ENCODE measurements at regions not wholly inside any gene's neighbourhood (a gene's known extent, or its start where the extent isn't known, plus 50 kb on each side); places are given as distances from the start of the nearest gene placed in this dataset.

DNA sequence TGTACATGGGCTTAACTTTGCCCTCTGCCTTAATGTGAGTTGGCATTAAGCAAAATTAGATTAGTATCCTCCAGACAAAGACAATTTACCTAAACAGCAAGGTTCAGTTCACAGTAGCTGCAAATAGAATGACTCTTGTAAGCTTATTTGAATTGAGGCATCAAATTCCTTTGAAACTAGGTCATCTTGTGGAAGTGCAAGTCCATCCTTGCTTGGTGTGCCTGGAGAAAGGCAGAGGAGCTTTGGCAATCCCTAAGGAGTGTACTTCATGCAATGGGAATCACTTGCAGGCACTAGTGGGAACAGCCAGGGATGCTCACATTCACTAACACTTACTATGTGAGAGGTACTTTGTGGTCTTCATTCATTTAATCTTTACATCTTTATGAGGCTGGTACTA is 118.3 kb downstream of the DRD1 start:
- Mint-ChIP-seq H3K9me3 (no peaks in the 10 kb centered on the region), H3K4me3 (no peak overlapping the region), H3K36me3 (no peaks in the 10 kb centered on the region), H3K27me3 (ENCODE audit: low read depth) (no peaks in the 10 kb centered on the region; the same call in 1 of the 2 replicates), H3K27ac (no peak overlapping the region), H3K4me1 (peaks cover 16% of the 10 kb centered on the region)
- ChIA-PET POLR2A (no interaction called here), CTCF (interaction anchor here (1.1 kb wide), 1 partner anchor 139 kb away, joined by 3 read pairs; no protein-coding TSS in a partner anchor)
- TF ChIP-seq, protein P1, sequence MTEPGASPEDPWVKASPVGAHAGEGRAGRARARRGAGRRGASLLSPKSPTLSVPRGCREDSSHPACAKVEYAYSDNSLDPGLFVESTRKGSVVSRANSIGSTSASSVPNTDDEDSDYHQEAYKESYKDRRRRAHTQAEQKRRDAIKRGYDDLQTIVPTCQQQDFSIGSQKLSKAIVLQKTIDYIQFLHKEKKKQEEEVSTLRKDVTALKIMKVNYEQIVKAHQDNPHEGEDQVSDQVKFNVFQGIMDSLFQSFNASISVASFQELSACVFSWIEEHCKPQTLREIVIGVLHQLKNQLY (CRISPR knock-in tag; IDR thresholded peaks at IDR 0.05), result no peak
- TF ChIP-seq GRHL2 (CRISPR knock-in tag; IDR thresholded peaks at IDR 0.05; ENCODE audit: insufficient replicate concordance, severe bottlenecking), result no peak
- no peak for TF ChIP-seq CREB1 (CRISPR knock-in tag; IDR thresholded peaks at IDR 0.05)
- TF ChIP-seq, protein P2, sequence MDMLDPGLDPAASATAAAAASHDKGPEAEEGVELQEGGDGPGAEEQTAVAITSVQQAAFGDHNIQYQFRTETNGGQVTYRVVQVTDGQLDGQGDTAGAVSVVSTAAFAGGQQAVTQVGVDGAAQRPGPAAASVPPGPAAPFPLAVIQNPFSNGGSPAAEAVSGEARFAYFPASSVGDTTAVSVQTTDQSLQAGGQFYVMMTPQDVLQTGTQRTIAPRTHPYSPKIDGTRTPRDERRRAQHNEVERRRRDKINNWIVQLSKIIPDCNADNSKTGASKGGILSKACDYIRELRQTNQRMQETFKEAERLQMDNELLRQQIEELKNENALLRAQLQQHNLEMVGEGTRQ (CRISPR knock-in tag; IDR thresholded peaks at IDR 0.05), result no peak
- TF ChIP-seq, protein P3, sequence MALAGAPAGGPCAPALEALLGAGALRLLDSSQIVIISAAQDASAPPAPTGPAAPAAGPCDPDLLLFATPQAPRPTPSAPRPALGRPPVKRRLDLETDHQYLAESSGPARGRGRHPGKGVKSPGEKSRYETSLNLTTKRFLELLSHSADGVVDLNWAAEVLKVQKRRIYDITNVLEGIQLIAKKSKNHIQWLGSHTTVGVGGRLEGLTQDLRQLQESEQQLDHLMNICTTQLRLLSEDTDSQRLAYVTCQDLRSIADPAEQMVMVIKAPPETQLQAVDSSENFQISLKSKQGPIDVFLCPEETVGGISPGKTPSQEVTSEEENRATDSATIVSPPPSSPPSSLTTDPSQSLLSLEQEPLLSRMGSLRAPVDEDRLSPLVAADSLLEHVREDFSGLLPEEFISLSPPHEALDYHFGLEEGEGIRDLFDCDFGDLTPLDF (CRISPR knock-in tag; IDR thresholded peaks at IDR 0.05), result no peak
- TF ChIP-seq, protein P4, sequence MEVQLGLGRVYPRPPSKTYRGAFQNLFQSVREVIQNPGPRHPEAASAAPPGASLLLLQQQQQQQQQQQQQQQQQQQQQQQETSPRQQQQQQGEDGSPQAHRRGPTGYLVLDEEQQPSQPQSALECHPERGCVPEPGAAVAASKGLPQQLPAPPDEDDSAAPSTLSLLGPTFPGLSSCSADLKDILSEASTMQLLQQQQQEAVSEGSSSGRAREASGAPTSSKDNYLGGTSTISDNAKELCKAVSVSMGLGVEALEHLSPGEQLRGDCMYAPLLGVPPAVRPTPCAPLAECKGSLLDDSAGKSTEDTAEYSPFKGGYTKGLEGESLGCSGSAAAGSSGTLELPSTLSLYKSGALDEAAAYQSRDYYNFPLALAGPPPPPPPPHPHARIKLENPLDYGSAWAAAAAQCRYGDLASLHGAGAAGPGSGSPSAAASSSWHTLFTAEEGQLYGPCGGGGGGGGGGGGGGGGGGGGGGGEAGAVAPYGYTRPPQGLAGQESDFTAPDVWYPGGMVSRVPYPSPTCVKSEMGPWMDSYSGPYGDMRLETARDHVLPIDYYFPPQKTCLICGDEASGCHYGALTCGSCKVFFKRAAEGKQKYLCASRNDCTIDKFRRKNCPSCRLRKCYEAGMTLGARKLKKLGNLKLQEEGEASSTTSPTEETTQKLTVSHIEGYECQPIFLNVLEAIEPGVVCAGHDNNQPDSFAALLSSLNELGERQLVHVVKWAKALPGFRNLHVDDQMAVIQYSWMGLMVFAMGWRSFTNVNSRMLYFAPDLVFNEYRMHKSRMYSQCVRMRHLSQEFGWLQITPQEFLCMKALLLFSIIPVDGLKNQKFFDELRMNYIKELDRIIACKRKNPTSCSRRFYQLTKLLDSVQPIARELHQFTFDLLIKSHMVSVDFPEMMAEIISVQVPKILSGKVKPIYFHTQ (CRISPR knock-in tag; IDR thresholded peaks at IDR 0.05), result no peak
- no peak for TF ChIP-seq JUN (CRISPR knock-in tag; IDR thresholded peaks at IDR 0.05)
- TF ChIP-seq, protein P5, sequence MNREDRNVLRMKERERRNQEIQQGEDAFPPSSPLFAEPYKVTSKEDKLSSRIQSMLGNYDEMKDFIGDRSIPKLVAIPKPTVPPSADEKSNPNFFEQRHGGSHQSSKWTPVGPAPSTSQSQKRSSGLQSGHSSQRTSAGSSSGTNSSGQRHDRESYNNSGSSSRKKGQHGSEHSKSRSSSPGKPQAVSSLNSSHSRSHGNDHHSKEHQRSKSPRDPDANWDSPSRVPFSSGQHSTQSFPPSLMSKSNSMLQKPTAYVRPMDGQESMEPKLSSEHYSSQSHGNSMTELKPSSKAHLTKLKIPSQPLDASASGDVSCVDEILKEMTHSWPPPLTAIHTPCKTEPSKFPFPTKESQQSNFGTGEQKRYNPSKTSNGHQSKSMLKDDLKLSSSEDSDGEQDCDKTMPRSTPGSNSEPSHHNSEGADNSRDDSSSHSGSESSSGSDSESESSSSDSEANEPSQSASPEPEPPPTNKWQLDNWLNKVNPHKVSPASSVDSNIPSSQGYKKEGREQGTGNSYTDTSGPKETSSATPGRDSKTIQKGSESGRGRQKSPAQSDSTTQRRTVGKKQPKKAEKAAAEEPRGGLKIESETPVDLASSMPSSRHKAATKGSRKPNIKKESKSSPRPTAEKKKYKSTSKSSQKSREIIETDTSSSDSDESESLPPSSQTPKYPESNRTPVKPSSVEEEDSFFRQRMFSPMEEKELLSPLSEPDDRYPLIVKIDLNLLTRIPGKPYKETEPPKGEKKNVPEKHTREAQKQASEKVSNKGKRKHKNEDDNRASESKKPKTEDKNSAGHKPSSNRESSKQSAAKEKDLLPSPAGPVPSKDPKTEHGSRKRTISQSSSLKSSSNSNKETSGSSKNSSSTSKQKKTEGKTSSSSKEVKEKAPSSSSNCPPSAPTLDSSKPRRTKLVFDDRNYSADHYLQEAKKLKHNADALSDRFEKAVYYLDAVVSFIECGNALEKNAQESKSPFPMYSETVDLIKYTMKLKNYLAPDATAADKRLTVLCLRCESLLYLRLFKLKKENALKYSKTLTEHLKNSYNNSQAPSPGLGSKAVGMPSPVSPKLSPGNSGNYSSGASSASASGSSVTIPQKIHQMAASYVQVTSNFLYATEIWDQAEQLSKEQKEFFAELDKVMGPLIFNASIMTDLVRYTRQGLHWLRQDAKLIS (CRISPR knock-in tag; IDR thresholded peaks at IDR 0.05; ENCODE audit: borderline replicate concordance), result no peak
- TF ChIP-seq TP53 (CRISPR knock-in tag; IDR thresholded peaks at IDR 0.05), result no peak
- no peak for TF ChIP-seq ETV6 (CRISPR knock-in tag; IDR thresholded peaks at IDR 0.05)
- TF ChIP-seq, protein P6, sequence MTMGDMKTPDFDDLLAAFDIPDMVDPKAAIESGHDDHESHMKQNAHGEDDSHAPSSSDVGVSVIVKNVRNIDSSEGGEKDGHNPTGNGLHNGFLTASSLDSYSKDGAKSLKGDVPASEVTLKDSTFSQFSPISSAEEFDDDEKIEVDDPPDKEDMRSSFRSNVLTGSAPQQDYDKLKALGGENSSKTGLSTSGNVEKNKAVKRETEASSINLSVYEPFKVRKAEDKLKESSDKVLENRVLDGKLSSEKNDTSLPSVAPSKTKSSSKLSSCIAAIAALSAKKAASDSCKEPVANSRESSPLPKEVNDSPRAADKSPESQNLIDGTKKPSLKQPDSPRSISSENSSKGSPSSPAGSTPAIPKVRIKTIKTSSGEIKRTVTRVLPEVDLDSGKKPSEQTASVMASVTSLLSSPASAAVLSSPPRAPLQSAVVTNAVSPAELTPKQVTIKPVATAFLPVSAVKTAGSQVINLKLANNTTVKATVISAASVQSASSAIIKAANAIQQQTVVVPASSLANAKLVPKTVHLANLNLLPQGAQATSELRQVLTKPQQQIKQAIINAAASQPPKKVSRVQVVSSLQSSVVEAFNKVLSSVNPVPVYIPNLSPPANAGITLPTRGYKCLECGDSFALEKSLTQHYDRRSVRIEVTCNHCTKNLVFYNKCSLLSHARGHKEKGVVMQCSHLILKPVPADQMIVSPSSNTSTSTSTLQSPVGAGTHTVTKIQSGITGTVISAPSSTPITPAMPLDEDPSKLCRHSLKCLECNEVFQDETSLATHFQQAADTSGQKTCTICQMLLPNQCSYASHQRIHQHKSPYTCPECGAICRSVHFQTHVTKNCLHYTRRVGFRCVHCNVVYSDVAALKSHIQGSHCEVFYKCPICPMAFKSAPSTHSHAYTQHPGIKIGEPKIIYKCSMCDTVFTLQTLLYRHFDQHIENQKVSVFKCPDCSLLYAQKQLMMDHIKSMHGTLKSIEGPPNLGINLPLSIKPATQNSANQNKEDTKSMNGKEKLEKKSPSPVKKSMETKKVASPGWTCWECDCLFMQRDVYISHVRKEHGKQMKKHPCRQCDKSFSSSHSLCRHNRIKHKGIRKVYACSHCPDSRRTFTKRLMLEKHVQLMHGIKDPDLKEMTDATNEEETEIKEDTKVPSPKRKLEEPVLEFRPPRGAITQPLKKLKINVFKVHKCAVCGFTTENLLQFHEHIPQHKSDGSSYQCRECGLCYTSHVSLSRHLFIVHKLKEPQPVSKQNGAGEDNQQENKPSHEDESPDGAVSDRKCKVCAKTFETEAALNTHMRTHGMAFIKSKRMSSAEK (CRISPR knock-in tag; IDR thresholded peaks at IDR 0.05; ENCODE audit: borderline replicate concordance), result no peak
- TF ChIP-seq, protein P7, sequence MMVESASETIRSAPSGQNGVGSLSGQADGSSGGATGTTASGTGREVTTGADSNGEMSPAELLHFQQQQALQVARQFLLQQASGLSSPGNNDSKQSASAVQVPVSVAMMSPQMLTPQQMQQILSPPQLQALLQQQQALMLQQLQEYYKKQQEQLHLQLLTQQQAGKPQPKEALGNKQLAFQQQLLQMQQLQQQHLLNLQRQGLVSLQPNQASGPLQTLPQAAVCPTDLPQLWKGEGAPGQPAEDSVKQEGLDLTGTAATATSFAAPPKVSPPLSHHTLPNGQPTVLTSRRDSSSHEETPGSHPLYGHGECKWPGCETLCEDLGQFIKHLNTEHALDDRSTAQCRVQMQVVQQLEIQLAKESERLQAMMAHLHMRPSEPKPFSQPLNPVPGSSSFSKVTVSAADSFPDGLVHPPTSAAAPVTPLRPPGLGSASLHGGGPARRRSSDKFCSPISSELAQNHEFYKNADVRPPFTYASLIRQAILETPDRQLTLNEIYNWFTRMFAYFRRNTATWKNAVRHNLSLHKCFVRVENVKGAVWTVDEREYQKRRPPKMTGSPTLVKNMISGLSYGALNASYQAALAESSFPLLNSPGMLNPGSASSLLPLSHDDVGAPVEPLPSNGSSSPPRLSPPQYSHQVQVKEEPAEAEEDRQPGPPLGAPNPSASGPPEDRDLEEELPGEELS (CRISPR knock-in tag; IDR thresholded peaks at IDR 0.05), result no peak
- no peak for TF ChIP-seq SMAD3 (CRISPR knock-in tag; IDR thresholded peaks at IDR 0.05; ENCODE audit: borderline replicate concordance)
- TF ChIP-seq, protein P8, sequence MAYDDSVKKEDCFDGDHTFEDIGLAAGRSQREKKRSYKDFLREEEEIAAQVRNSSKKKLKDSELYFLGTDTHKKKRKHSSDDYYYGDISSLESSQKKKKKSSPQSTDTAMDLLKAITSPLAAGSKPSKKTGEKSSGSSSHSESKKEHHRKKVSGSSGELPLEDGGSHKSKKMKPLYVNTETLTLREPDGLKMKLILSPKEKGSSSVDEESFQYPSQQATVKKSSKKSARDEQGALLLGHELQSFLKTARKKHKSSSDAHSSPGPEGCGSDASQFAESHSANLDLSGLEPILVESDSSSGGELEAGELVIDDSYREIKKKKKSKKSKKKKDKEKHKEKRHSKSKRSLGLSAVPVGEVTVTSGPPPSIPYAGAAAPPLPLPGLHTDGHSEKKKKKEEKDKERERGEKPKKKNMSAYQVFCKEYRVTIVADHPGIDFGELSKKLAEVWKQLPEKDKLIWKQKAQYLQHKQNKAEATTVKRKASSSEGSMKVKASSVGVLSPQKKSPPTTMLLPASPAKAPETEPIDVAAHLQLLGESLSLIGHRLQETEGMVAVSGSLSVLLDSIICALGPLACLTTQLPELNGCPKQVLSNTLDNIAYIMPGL (CRISPR knock-in tag; IDR thresholded peaks at IDR 0.05), result no peak
- no peak for TF ChIP-seq MYBL2 (CRISPR knock-in tag; IDR thresholded peaks at IDR 0.05)
- no peak for TF ChIP-seq IRF2 (CRISPR knock-in tag; IDR thresholded peaks at IDR 0.05; ENCODE audit: borderline replicate concordance, low read depth)
- DNase-seq (ENCODE audit: low spot score) (no peak), ATAC-seq (no peak)

Data from WTC11 (cell line).